Posterior vena cava (tissue), 2 donors: ENCODE measurements at regions not wholly inside any gene's neighbourhood (a gene's known extent, or its start where the extent isn't known, plus 50 kb on each side); places are given as distances from the start of the nearest gene placed in this dataset.
"Not testable (repeated sequence)": the region's sequence is repeated elsewhere in the genome, so short reads cannot be mapped to it uniquely, and the experiment has no call there.

Experiments used
- DNase-seq: peaks from one replicate; pipeline ENCODE4 v3.0.0-alpha.2; 2020; ENCODE audit warnings: low spot score
- intact Hi-C, 2 donors: fragments of 100-400 bp; cut with DNase I; formaldehyde crosslinking; loops; one replicate each; pipeline versions ENCODE4 v1.14.1 to v1.14.2; 2022 to 2023
- donor health status: DM: yes; HTN: yes; CAD: no.
- donor health status: DM: yes; HTN: yes; CAD: no.

- intact Hi-C loops, result no loop called here
- DNase-seq, result no peak
These were observed 237.3 kb downstream of the PDCD6IP start for GRCh38 chr3:34035775-34036174.

- no peak for DNase-seq
- intact Hi-C loops, result no loop called here
These were observed 238.8 kb downstream of the PDCD6IP start for GRCh38 chr3:34037260-34037659.

- intact Hi-C loops, result no loop called here
- no peak for DNase-seq
These were observed 239.7 kb downstream of the PDCD6IP start for GRCh38 chr3:34038131-34038530.

- intact Hi-C loops, result no loop called here
- DNase-seq, result no peak
These were observed 247.7 kb downstream of the PDCD6IP start for GRCh38 chr3:34046154-34046553.

GRCh38 chr3:34053626-34054025 lies 255.2 kb downstream of the PDCD6IP start:
- intact Hi-C loops, result no loop called here
- no peak for DNase-seq

- DNase-seq, result no peak
- intact Hi-C loops, result no loop called here
These were observed 257.9 kb downstream of the PDCD6IP start for GRCh38 chr3:34056181-34056910.

- DNase-seq, result no peak
- intact Hi-C loops, result no loop called here
These were observed 258.5 kb downstream of the PDCD6IP start for GRCh38 chr3:34056951-34057390.

GRCh38 chr3:34060995-34061394 lies 262.6 kb downstream of the PDCD6IP start:
- DNase-seq, intact Hi-C loops: not testable (repeated sequence)

GRCh38 chr3:34065901-34066300 lies 267.5 kb downstream of the PDCD6IP start:
- no peak for DNase-seq
- intact Hi-C loops, result no loop called here

GRCh38 chr3:34066328-34066727 lies 267.9 kb downstream of the PDCD6IP start:
- DNase-seq, result no peak
- intact Hi-C loops, result no loop called here

GRCh38 chr3:34066999-34067398 lies 268.6 kb downstream of the PDCD6IP start:
- intact Hi-C loops, result no loop called here
- no peak for DNase-seq

GRCh38 chr3:34067536-34068051 lies 269.2 kb downstream of the PDCD6IP start:
- intact Hi-C loops, result no loop called here
- no peak for DNase-seq

- no peak for DNase-seq
- intact Hi-C loops, result no loop called here
These were observed 270.1 kb downstream of the PDCD6IP start for GRCh38 chr3:34068505-34068904.

GRCh38 chr3:34070831-34071585 lies 272.6 kb downstream of the PDCD6IP start:
- intact Hi-C loops, result no loop called here

GRCh38 chr3:34072297-34072696 lies 273.9 kb downstream of the PDCD6IP start:
- DNase-seq, result no peak
- intact Hi-C loops, result no loop called here

More at GRCh38 chr3:34070831-34071585, 272.6 kb downstream of the PDCD6IP start:
- DNase-seq, result no peak

GRCh38 chr3:34073111-34073510 lies 274.7 kb downstream of the PDCD6IP start:
- DNase-seq, result no peak
- intact Hi-C loops, result no loop called here

GRCh38 chr3:34073961-34074360 lies 275.5 kb downstream of the PDCD6IP start:
- DNase-seq, result no peak
- intact Hi-C loops, result no loop called here

- no peak for DNase-seq
- intact Hi-C loops, result no loop called here
These were observed 277.5 kb downstream of the PDCD6IP start for GRCh38 chr3:34075975-34076374.

GRCh38 chr3:34077417-34078195 lies 279.2 kb downstream of the PDCD6IP start:
- intact Hi-C loops, result no loop called here
- DNase-seq, result no peak

- intact Hi-C loops, result no loop called here
- no peak for DNase-seq
These were observed 280.0 kb downstream of the PDCD6IP start for GRCh38 chr3:34078418-34078817.
